Right ventricle myocardium inferior (tissue), 1 donor: ENCODE measurements at regions not wholly inside any gene's neighbourhood (a gene's known extent, or its start where the extent isn't known, plus 50 kb on each side); places are given as distances from the start of the nearest gene placed in this dataset.
"Not testable (repeated sequence)": the region's sequence is repeated elsewhere in the genome, so short reads cannot be mapped to it uniquely, and the experiment has no call there.

Experiments used
- ATAC-seq: fragments of 200-7000 bp; cut with Tn5 transposase; one replicate; pipeline ENCODE4 v1.9.1; 2020; ENCODE audit warnings: mild to moderate bottlenecking, moderate library complexity
- DNase-seq: peaks from one replicate; pipeline ENCODE4 v3.0.0; 2021; ENCODE audit errors: missing footprints
- intact Hi-C: fragments of 100-400 bp; cut with DNase I; formaldehyde crosslinking; loops from one replicate; pipeline ENCODE4 v1.11.0; 2022
- donor health status: DM: no; HTN: yes; CAD: no; lungs with severe emphysema.

GRCh38 chr17:15856191-15856590 is 88.7 kb upstream of the ADORA2B start:
- intact Hi-C loops, ATAC-seq: not testable (repeated sequence)

GRCh38 chr17:15856745-15857144 is 88.2 kb upstream of the ADORA2B start:
- ATAC-seq, intact Hi-C loops: not testable (repeated sequence)

More at GRCh38 chr17:15856191-15856590, 88.7 kb upstream of the ADORA2B start:
- DNase-seq = not testable (repeated sequence)

GRCh38 chr17:15858082-15858481 is 86.8 kb upstream of the ADORA2B start:
- ATAC-seq, intact Hi-C loops, DNase-seq: not testable (repeated sequence)

More at GRCh38 chr17:15856745-15857144, 88.2 kb upstream of the ADORA2B start:
- not testable (repeated sequence) for DNase-seq

GRCh38 chr17:15860774-15861173 is 84.2 kb upstream of the ADORA2B start:
- intact Hi-C loops, ATAC-seq, DNase-seq: not testable (repeated sequence)

GRCh38 chr17:15864061-15864460 is 80.9 kb upstream of the ADORA2B start:
- ATAC-seq, intact Hi-C loops, DNase-seq: not testable (repeated sequence)

GRCh38 chr17:15864472-15864871 is 80.5 kb upstream of the ADORA2B start:
- ATAC-seq, intact Hi-C loops, DNase-seq: not testable (repeated sequence)

GRCh38 chr17:15866015-15866414 is 78.9 kb upstream of the ADORA2B start:
- ATAC-seq, DNase-seq, intact Hi-C loops: not testable (repeated sequence)

- ATAC-seq = not testable (repeated sequence)
Observed at GRCh38 chr17:15867331-15867730, 77.6 kb upstream of the ADORA2B start.

GRCh38 chr17:15869868-15870267 is 75.1 kb upstream of the ADORA2B start:
- intact Hi-C loops, DNase-seq: not testable (repeated sequence)

More at GRCh38 chr17:15867331-15867730, 77.6 kb upstream of the ADORA2B start:
- intact Hi-C loops, DNase-seq: not testable (repeated sequence)

GRCh38 chr17:15872677-15873076 is 72.3 kb upstream of the ADORA2B start:
- intact Hi-C loops, ATAC-seq: not testable (repeated sequence)

More at GRCh38 chr17:15869868-15870267, 75.1 kb upstream of the ADORA2B start:
- ATAC-seq = not testable (repeated sequence)

GRCh38 chr17:15877882-15878500 is 66.9 kb upstream of the ADORA2B start:
- ATAC-seq, DNase-seq, intact Hi-C loops: not testable (repeated sequence)

More at GRCh38 chr17:15872677-15873076, 72.3 kb upstream of the ADORA2B start:
- DNase-seq = not testable (repeated sequence)

- intact Hi-C loops = no loop called here
- DNase-seq (peak; percentile 58), ATAC-seq (no peak)
Observed at GRCh38 chr17:15882058-15882720, 62.7 kb upstream of the ADORA2B start.

GRCh38 chr17:15882777-15883176 is 62.2 kb upstream of the ADORA2B start:
- no peak for ATAC-seq
- DNase-seq = no peak
- intact Hi-C loops = no loop called here

GRCh38 chr17:15883617-15884111 is 61.3 kb upstream of the ADORA2B start:
- intact Hi-C loops = no loop called here
- DNase-seq (no peak), ATAC-seq (no peak)

- DNase-seq (no peak), ATAC-seq (no peak)
- intact Hi-C loops = no loop called here
Observed at GRCh38 chr17:15884731-15885130, 60.2 kb upstream of the ADORA2B start.

GRCh38 chr17:15885770-15886169 is 59.2 kb upstream of the ADORA2B start:
- ATAC-seq (no peak), DNase-seq (no peak)
- intact Hi-C loops = no loop called here

GRCh38 chr17:15886221-15886620 is 58.7 kb upstream of the ADORA2B start:
- ATAC-seq = no peak
- no peak for DNase-seq
- intact Hi-C loops = no loop called here

- peak; percentile 75 for DNase-seq
- no peak for ATAC-seq
- intact Hi-C loops = no loop called here
Observed at GRCh38 chr17:15886804-15887203, 58.1 kb upstream of the ADORA2B start.

GRCh38 chr17:15888436-15888835 is 56.5 kb upstream of the ADORA2B start:
- intact Hi-C loops = no loop called here
- ATAC-seq = no peak

More at GRCh38 chr17:15888436-15888835, 56.5 kb upstream of the ADORA2B start:
- no peak for DNase-seq
